ENCODE measurements at regions not wholly inside any gene's neighbourhood (a gene's known extent, or its start where the extent isn't known, plus 50 kb on each side); places are given as distances from the start of the nearest gene placed in this dataset.

- TF ChIP-seq CTCF (IDR thresholded peaks at IDR 0.05; ENCODE audit: low read depth, low read length, missing control alignments), result no peak
- in situ Hi-C loops (cut with HindIII; ENCODE audit: low sequenced_read_pairs), result no loop called here
- no peak for DNase-seq (ENCODE audit: low read depth)
- H3K4me3 ChIP-seq (ENCODE audit: low read depth, low read length), result no peak overlapping the region
Observed at GRCh38 chr1:62917314-62917713, 133.4 kb downstream of the ATG4C start.

GRCh38 chr1:62917805-62918204 is 133.9 kb downstream of the ATG4C start:
- TF ChIP-seq CTCF (IDR thresholded peaks at IDR 0.05; ENCODE audit: low read depth, low read length, missing control alignments), result no peak
- no peak overlapping the region for H3K4me3 ChIP-seq (ENCODE audit: low read depth, low read length)
- no peak for DNase-seq (ENCODE audit: low read depth)
- in situ Hi-C loops (cut with HindIII; ENCODE audit: low sequenced_read_pairs), result no loop called here

GRCh38 chr1:62918700-62919099 is 134.8 kb downstream of the ATG4C start:
- TF ChIP-seq CTCF (IDR thresholded peaks at IDR 0.05; ENCODE audit: low read depth, low read length, missing control alignments), result no peak
- in situ Hi-C loops (cut with HindIII; ENCODE audit: low sequenced_read_pairs), result no loop called here

GRCh38 chr1:62922006-62922405 is 138.1 kb downstream of the ATG4C start:
- TF ChIP-seq CTCF (IDR thresholded peaks at IDR 0.05; ENCODE audit: low read depth, low read length, missing control alignments), result no peak
- DNase-seq (ENCODE audit: low read depth), result no peak
- no peak overlapping the region for H3K4me3 ChIP-seq (ENCODE audit: low read depth, low read length)
- in situ Hi-C loops (cut with HindIII; ENCODE audit: low sequenced_read_pairs), result no loop called here

More at GRCh38 chr1:62918700-62919099, 134.8 kb downstream of the ATG4C start:
- H3K4me3 ChIP-seq (ENCODE audit: low read depth, low read length), result no peak overlapping the region
- no peak for DNase-seq (ENCODE audit: low read depth)

GRCh38 chr1:62924983-62925790 is 141.3 kb downstream of the ATG4C start:
- in situ Hi-C loops (cut with HindIII; ENCODE audit: low sequenced_read_pairs), result no loop called here
- TF ChIP-seq CTCF (IDR thresholded peaks at IDR 0.05; ENCODE audit: low read depth, low read length, missing control alignments), result no peak
- no peak for DNase-seq (ENCODE audit: low read depth)

GRCh38 chr1:62926681-62927252 is 142.8 kb downstream of the ATG4C start:
- in situ Hi-C loops (cut with HindIII; ENCODE audit: low sequenced_read_pairs), result no loop called here
- no peak for TF ChIP-seq CTCF (IDR thresholded peaks at IDR 0.05; ENCODE audit: low read depth, low read length, missing control alignments)
- DNase-seq (ENCODE audit: low read depth), result no peak
- H3K4me3 ChIP-seq (ENCODE audit: low read depth, low read length), result no peak overlapping the region

More at GRCh38 chr1:62924983-62925790, 141.3 kb downstream of the ATG4C start:
- H3K4me3 ChIP-seq (ENCODE audit: low read depth, low read length), result no peak overlapping the region

Data from astrocyte of the cerebellum (primary cell).